NCI-H1048 (cell line): ENCODE measurements at regions not wholly inside any gene's neighbourhood (a gene's known extent, or its start where the extent isn't known, plus 50 kb on each side); places are given as distances from the start of the nearest gene placed in this dataset.
"Not testable (repeated sequence)": the region's sequence is repeated elsewhere in the genome, so short reads cannot be mapped to it uniquely, and the experiment has no call there.

ENCODE experiments used
- DNase-seq: peaks from one replicate; lab custom pipeline; 2025; lab: John Stamatoyannopoulos, UW

DNA sequence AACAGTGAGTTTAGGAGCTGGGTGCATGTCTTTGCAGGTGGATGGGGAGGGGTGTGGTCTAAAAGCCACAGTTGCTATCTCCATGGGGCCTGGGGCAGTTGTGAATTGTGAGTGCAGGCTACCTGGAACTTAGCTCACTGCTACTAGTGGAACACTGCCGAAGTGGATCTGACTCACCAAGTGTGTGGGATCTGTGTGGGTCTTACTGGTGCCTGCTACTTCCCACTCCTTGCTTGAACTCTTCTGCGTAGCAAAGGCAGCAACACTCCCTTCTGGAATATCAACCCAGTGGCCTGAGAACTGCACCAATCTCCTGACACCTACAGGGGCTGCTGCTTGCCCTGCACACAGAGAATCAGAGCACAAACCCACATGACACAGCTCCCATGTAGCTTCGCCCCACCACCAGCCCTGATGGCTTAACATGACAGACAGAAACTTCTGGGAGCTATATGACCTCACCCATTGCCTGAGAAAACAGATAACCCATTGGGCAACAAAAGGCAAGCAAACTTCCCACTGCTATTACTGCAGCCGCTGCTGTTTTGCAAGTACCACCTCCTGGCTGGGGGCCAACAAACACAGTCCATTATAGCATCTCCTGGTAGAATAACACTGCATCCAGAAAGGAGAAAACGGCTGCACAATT is 455.1 kb upstream of the DDX18 start:
- DNase-seq = no peak

DNA sequence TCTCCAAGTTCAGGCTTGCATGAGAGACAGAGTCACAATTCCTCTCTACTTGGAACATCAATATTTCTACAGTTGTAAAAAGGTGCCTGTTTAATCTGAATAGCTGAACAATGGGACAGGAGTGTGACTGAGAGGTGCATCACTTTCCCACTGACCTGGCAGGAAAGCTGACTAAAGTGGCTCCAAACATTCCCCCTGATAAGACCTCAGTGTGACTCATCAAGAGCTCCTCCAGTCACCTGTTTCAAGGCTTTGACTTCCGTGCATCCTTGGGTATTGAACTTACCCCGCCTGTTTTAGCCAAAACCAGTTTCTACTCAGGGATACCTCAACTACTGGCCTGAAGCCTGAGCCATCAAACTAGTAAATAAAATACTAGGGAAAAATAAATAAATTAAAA is 453.9 kb upstream of the DDX18 start:
- DNase-seq = no peak

DNA sequence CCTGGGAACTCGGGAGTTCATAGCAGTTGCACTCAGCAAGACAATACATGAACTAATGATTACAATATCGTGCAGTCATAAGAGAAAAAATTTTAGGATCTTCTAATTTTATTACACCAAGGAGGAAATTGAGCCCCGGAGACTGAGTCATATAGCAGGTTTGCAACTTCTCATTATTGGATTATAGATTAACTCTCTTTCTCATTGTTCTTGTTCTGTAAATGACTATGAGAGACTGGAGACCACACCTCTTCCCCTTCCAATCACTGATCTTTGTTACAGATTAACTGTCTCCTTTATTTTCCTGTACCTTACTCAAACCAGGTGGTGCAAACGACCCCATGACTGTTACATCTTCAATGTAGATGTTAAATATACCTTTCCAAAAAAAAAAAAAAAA is 435.8 kb upstream of the DDX18 start:
- DNase-seq = no peak

DNA sequence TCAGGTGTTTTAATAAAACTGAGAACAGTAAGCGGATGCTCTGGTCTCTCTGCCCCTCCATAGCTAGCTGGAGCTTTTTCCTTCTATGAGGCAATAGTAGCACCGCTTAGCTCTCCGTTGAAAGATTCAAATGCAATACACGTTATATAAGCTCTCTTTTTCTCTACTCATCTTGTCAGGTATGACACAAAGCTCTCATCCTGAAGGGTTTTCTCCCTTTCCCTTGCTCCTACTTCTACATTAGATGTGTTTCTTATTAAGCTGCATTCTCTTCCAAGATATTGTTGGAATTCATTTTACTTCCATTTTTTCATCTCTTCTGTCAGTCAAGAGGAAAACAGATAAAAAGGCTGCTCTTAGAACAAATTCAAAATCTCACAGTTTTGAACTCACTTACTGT is 434.6 kb upstream of the DDX18 start:
- DNase-seq = no peak

DNA sequence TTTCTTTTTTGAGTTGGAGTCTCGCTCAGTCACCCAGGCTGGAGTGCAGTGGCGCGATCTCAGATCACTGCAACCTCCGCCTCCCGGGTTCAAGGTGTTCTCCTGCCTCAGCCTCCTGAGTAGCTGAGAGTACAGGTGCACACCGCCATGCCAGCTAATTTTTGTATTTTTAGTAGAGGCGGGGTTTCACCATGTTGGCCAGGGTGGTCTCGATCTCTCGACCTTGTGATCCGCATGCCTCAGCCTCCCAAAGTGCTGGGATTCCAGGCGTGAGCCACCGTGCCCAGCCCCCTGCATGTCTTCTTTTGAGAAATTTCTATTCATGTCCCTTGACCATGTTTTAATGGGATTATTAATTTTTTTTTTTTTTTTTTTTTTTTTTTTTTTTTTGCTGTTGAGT is 430.5 kb upstream of the DDX18 start:
- DNase-seq = not testable (repeated sequence)

DNA sequence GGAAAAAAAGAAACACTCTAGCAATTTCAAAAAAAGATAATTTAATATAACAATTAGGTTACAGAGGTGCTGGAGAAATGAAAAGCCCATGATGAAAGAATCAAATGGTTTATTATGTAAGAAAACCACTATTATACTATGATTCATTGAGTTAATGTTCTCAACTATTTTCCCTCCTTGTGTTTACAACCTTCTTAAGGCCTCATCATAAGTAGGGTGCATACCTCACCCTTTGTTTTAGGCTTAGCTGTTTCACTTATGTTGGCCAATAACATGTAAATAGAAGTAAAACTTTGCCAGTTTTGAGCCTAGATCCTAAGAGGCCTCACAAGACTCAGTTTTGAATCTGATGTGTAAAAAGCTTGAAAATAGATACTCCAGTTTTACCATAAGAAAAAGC is 418.3 kb upstream of the DDX18 start:
- no peak for DNase-seq

DNA sequence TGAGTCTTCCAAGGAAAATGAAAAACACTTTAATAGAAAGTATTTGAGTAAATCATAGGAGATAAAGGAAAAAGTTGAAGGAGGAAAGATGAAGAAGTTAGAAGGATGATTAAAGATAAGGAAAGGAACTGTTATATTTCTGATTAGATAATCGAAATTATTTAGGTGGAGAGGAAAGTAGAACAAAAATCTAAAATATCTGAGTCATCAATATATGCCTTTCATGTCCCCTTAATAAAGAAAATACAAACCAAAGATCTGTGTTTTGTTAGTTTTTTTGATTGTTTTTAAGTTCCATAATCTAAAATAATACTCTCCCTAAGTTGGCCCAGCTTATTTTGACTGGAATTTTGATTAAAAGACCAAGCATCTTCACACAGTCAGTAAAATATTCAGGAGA is 412.9 kb upstream of the DDX18 start:
- no peak for DNase-seq

DNA sequence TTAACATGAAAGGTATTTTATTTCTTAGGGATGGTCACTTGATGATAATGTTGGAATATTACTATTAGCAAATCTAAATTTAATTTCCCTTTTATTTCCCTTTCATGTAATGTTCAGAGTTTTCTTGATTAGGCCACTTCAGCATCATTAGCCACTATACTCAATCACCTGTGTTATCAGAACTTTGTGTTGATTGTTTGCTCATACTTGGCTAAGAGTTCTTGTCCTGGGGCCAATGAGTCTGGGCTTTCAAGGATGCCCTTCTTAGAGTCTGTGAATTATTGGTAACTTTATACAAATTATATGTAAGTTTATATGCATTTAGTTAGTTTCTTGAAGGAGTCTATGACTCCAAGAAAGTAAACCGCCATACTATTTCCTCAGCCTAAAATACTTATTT is 408.0 kb upstream of the DDX18 start:
- no peak for DNase-seq

DNA sequence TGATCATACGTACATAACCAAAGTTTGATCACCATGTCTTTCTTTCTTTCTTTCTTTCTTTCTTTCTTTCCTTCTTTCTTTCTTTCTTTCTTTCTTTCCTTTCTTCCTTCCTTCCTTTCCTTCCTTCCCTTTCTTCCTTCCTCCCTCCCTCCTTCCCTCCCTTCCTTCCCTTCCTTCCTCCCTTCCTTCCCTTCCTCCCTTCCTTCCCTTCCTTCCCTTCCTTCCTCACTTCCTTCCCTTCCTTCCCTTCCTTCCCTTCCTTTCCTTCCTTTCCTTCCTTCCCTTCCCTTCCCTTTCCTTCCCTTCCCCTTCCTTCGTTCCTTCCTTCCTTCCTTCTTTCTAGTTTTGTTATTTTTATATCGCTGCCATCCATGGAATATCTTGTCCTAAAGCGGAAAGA is 406.7 kb upstream of the DDX18 start:
- no peak for DNase-seq

DNA sequence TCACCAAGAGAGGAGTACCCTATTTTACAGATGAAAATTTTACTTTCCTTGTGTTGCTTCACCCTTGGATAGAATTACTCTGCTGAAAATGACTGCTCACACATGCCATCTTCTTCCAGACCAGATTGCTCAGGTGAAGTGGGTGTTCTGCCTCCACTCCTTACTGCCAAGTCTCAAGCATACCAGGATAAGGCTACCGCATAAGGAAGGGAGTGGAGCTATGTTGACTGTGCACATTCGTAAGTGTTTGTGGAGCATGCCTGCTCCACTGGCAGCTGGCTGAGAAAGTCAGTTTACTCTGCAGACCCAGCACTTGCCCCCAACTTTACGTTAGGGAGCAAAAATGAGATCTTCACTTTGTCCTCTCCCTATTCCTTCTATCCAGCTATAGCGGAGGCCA is 405.0 kb upstream of the DDX18 start:
- DNase-seq = no peak

DNA sequence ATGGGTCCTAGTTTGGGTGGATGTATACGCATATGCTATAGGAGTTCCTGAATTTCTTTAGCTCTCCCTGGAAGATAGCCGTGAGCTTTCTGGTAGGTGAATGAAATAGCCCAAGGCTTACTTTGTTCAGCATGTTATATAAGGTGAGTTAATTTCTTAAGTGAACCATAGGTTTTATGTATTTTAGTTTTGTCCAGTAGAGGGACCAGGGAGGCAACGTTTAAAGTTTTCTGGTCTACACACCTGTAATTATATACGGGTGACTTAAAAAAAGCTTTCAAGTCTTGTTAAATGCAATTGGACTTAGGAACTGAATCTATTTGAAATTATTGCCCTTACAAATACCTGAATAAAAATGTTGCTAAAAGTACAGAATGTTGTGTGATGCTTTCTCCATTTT is 402.5 kb upstream of the DDX18 start:
- DNase-seq = no peak

DNA sequence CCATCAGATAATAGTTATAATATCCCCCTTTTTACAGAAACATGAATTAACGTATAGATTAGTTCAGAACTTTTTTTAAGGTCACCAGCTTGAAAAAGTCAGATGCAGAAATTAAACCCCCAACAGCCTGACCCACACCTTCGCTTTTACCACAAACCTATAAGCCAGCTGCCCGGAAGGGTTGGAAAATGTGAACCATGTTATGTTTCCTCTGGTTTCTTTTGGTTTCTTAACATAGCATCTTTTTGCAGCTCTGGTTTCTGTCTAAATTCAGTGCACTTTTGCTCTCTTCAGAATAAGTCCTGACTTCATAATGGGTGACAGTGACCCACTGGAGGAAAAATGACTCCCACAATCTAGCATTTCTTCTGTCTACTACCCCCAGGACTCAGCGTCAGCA is 381.7 kb upstream of the DDX18 start:
- no peak for DNase-seq

DNA sequence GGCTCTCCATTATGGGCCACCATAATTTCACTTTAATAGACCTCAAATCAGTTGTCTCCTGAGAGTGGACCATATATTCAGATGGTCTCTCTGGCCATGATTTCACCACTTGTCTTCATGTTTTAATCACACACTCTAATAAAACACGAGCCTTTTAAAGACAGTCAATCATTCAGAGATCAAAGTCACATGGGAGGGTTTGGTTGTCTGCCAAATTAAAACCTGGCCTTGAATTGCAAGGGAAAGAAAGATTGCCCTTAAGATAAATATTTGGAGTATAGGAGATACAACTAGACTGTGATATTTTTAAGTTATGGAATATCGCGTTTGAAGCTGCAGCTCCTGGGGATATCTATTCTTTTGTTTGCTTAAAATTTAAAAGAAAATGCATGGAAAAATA is 377.8 kb upstream of the DDX18 start:
- DNase-seq = no peak

DNA sequence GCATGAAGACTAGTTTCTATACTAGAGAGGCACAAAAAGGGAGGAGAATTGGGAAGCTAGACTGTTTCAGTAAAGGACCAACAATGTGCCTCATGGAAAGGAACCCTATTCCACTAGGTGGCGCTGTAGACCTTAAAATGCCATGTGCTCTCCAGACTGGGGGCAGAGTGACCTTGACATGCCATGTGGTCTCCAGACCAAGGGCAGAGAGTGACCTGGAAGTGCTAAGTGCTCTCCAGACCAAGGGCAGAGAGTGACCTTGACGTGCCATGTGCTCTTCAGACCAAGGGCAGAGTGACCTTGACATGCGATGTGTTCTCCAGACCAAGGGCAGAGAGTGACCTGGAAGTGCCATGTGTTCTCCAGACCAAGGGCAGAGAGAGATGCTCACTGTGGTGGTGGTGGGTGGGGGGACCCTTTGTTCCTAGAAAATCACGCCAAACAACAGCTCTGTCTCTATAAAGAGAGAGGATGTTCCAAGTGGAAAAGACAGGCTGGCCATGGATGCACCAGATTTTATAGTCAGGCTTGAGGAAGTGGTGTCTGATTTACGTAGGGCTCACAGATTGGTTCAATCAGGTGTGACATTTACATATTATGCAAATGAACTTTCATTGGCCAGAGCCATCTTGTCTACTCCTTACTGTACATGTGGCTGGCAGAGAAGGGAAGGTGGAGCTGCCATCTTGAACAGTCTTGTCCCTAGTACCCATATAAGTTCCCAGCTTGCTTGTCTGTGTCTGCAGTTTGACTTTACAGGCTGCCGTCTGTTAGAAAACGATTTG is 344.0 kb upstream of the DDX18 start:
- peak; percentile 25 for DNase-seq

DNA sequence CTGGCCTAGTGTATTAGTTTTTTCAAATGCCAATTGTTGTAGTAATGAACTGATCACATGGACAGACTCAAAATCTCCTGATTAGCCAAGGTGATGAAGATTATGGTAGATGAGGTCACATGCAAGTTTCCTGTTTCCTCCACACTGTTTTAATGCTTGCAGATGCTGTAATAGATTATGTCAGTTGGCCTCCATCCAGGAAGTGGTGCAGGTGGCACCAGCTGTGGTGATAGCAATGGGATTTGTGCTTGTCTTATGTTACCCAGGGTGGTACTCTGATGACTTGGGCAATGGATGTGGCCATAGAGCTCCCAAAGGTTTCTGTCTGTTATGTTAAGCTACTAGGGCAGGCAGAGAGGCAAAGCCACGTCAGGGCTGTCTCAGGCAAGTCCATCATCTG is 332.9 kb upstream of the DDX18 start:
- no peak for DNase-seq

DNA sequence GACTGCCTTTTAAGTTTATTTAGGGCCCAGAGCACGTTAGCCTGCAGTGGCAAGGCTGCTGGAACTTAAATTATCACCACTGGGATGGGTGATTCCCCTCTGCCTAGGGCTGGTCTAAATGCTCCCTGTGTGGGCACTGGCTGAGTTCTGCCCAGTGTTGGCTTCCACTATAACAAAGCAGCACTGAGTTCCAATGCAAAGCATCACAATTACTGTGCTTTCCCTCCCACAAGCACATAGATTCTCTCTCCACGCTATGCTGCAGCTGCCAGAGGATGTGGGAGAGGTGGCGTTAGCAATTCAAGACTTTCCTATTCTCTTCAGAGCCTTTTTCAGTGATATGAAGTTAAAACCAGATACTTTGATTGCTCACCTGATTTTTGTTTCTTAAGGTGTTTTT is 328.9 kb upstream of the DDX18 start:
- no peak for DNase-seq

DNA sequence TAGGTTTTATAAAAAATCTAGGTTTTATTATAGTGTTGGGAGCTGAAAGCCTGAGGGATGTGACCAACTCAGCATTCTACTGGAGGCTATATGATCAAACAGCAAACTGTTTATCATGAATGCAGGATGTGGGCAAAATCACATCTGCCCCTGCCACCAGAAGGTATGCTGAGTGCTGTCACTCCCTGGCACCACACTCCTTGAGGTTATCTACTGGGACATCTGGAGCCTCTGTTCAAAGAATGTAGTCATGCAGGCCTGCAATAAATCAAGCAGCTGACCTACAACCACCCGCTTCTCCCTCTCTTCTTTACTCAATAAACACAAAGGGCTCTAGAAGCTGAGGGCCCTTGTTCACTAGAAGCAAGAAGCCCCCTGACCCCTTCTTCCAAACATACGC is 328.4 kb upstream of the DDX18 start:
- no peak for DNase-seq

DNA sequence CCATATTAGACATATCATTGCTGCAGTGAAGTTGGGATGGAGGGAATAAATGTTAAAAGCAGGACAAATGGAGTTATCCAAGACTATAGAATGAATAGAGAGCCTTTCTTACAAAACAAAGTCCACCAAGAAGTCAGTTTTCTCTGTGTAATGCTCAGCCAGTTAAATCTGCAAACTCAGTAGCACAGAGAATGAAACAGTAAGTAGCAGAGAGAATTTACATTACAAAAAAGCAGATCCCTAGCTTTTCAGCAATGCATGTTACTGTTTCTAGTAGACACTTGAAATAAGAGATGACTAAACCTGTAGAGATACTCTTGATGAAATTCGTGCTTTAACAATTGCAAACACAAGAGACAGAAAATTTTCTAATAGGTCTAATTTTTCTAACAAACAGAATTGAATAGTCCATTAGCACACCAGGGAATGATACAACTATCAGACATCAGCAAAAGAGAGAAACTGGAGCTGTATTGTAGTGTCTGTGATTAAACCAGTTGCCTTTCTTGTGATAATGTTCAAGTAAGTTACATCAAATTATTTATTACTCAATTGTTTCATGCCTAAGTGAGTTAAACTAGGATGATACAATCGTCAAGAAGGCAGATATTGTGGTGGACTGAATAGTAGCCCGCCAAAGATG is 322.2 kb upstream of the DDX18 start:
- no peak for DNase-seq

DNA sequence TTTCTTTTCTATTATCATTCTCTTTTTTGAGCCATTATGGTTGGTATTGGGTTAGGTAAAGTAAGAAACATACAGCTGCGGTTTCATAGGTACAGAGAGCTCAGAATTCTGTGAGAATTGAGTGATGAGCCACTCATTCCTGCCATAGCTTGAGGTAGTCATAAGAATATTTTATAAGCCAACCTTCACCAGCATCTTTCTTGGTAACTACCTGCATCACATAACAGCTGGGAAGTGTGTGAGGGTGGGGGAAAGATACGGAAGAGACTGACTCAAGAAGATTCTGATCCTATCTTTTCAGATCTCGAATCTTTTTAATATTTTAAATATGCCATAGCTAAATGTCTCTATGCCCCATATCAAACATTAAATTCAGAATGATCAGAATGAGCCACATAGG is 313.8 kb upstream of the DDX18 start:
- no peak for DNase-seq

DNA sequence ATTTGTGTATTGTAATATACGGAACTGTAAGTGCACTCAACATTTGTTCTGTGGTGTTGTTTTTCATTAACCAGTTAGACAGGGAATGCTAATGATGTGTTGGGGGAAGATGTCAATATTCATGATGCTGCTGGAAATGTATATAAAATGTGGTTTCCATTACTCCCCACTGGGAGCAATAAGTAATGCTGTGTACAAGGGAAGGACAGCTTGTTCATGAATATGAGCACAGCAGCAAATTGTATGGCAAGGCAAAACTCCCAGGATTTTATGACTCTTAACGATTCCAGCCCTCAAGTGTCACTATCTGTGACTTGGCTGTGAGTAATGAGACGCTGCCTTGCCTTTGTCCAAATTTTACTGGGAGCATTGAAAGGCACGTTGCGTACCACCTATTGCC is 312.4 kb upstream of the DDX18 start:
- DNase-seq = no peak

DNA sequence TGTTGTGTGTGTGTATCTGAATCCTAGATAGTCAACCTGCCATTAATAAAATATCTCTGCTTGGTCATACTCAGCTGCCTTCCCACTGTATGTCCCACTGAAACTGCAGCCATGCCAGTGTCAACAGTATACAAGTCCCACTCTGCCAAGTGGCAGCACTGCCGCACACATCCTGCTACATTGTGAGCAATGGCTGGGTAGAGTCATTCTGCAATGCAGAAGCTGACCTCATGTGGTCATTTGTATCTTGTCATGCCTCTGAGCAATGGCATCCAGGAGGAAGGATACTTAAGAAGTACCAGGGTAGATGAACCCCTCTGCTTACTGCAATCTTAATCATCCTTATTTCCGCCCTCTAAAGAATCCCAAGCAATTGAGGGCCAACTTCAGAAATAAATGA is 302.2 kb upstream of the DDX18 start:
- no peak for DNase-seq

DNA sequence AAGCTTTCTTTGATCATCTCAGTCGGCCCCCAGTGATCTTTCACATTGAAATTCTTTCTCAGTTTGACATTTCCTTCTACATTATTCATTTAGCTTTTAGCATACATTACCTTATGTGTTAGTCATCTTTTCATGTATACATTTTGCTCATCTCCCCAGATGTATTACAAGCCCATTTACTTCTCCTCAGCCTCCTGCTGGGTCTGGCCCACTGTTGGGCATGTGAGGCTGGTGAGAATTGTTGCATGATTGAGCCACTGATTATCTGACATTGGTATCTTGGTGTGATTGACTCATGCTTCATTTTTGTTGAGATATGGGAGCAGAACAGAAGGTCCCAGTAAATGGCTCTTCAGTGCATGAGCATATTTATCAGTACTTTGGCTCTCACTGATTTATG is 300.1 kb upstream of the DDX18 start:
- DNase-seq = no peak

DNA sequence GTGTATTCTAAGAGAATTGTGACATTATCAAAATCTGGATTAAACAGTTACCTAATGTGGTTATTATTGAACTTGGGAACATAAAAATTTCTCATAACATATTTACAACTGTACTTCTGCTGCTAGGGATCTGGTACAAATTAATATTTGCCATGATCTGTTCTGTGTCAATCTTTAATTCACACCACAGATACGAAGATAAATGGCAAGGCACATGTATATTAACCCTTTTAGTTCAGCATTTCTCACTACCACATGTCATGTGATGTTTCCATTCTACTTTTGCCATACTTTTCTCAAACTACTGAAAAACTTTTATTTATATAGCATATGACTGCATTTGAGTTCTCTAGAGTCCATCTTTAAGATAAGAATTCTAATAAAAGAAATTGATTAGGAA is 295.3 kb upstream of the DDX18 start:
- no peak for DNase-seq

DNA sequence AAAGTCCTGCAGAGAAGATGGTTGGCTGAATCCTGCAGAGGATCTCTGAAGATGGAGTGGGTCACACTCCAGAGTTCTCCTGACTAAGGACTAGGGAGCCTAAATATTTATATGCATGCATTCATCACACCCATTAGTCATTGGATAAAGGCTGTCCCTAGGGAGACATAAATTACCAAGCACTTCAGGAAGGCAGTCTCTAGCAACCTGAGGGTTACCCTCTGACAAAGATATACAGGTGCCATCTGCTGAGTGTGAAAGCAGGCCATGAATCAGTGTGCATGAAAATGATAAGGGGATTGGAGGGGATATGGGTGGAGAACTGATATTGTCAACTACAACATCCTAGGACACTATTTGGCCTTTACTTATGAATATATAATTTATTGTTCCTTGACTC is 294.8 kb upstream of the DDX18 start:
- DNase-seq = no peak
